ENCODE measurements at regions not wholly inside any gene's neighbourhood (a gene's known extent, or its start where the extent isn't known, plus 50 kb on each side); places are given as distances from the start of the nearest gene placed in this dataset.

- TF ChIP-seq POLR2AphosphoS5 (IDR thresholded peaks at IDR 0.05; ENCODE audit: borderline replicate concordance, low read depth, low read length) (no peak), EZH2 (IDR thresholded peaks at IDR 0.05) (no peak), FOXP2 (optimal IDR thresholded peaks at IDR 0.05; ENCODE audit: control extremely low read depth, extremely low read length, insufficient read depth) (no peak)
Observed at GRCh38 chr13:73901324-73902068, 232.7 kb downstream of the KLF12 start.

Measured in SK-N-MC (cell line).